Transverse colon (tissue), 4 donors: ENCODE measurements at regions not wholly inside any gene's neighbourhood (a gene's known extent, or its start where the extent isn't known, plus 50 kb on each side); places are given as distances from the start of the nearest gene placed in this dataset.

Experiments used
- DNase-seq: peaks from one replicate; pipeline ENCODE4 v3.0.0-alpha.2; 2019
- H3K27ac ChIP-seq, 4 donors: fragments of 200-600 bp; sonication (generic); 2 replicates each; pipeline ENCODE4 v1.5.1; 2016 to 2018; ENCODE audit warnings: inconsistent platforms in 4 of 4
- H3K27me3 ChIP-seq: fragments of 200-600 bp; sonication (generic); 2 replicates; pipeline ENCODE4 v1.5.1; 2017; ENCODE audit warnings: inconsistent platforms
- H3K36me3 ChIP-seq, 4 donors: fragments of 200-600 bp; sonication (generic); 2 replicates each; pipeline ENCODE4 v1.5.1; 2017 to 2019; ENCODE audit warnings: inconsistent platforms in 4 of 4
- H3K4me1 ChIP-seq, 4 donors: fragments of 200-600 bp; sonication (generic); 2 replicates each; pipeline ENCODE4 v1.5.1; 2017 to 2020; ENCODE audit warnings: inconsistent platforms in 4 of 4
- H3K4me3 ChIP-seq, 4 donors: fragments of 200-600 bp; sonication (generic); 1 replicate in 1 of 4; 2 replicates in 3 of 4; pipeline versions ENCODE4 v1.5.1 to v1.6.1; 2017 to 2019; ENCODE audit warnings: inconsistent platforms in 4 of 4
- H3K9me3 ChIP-seq, 2 donors: fragments of 200-600 bp; sonication (generic); 2 replicates each; pipeline ENCODE4 v1.5.1; 2017 to 2019; ENCODE audit warnings: inconsistent platforms in 2 of 2
- EP300 ChIP-seq: sonication (generic); formaldehyde crosslinking; IDR thresholded peaks from one replicate; pipeline ENCODE4 v1.6.1; 2017; ENCODE audit warnings: antibody characterized with exemption, low read depth
- POLR2A ChIP-seq: fragments of 450-650 bp; IDR thresholded peaks from one replicate; pipeline ENCODE4 v1.6.1; 2016; ENCODE audit warnings: antibody characterized with exemption, mild to moderate bottlenecking, moderate library complexity
- POLR2AphosphoS5 ChIP-seq, 3 donors: sonication (generic); formaldehyde crosslinking; IDR thresholded peaks; one replicate each; pipeline ENCODE4 v1.6.1; 2016; ENCODE audit warnings: antibody characterized with exemption in 3 of 3
- WGBS, 2 donors: methylation state at CpG; one replicate each; pipeline ENCODE4 v1.1.5; 2018; ENCODE audit warnings: low coverage in 1 of 2; 5-methylcytosine and 5-hydroxymethylcytosine counted together
- in situ Hi-C, 4 donors: fragments of 200-750 bp; cut with MboI; loops; one replicate each; pipeline versions ENCODE4 v1.15.0 to v1.15.1; 2017; ENCODE audit warnings: low sequenced_read_pairs in 3 of 4, low pct_ligation_motif_present in 1 of 4, low pct_unique_long_range_greater_than_20kb in 1 of 4
- intact Hi-C: fragments of 100-400 bp; cut with DNase I; formaldehyde crosslinking; loops from one replicate; pipeline ENCODE4 v1.15.1; 2023; ENCODE audit warnings: low total_unique reads
- TF ChIP-seq, protein P1 (sequence below), 5 experiments: fragments of 200-600 bp in 3 of 5; fragments of 450-650 bp in 2 of 5; sonication (generic) in 3 of 5; IDR thresholded peaks; 1 replicate in 2 of 5; 2 replicates in 3 of 5; pipeline ENCODE4 v1.5.1; 2016 to 2017; ENCODE audit warnings: antibody characterized with exemption in 5 of 5, inconsistent platforms in 3 of 5, mild to moderate bottlenecking in 2 of 5, moderate library complexity in 1 of 5

DNA sequence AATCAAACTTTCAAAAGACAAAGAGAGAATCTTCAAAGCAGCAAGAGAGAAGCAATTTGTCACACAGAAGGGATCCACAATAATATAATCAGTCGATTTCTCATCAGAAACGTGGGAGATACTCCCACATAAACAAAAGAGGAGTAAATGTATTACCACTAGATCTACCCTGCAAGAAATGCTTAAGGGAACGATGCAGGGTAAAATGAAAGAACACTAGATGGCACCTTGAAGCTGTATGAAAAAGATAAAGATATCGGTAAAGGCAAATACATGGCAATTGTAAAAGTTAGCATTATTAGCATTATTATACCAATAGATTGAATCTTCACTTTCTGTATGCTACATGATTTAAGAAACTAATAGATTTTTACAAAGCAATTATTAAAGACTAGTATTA, 677.0 kb downstream of the SUCLG1 start:
- intact Hi-C loops (no loop called here), in situ Hi-C loops (no loop called here)
- no peaks in the 10 kb centered on the region for H3K4me1 ChIP-seq
- no peaks in the 10 kb centered on the region for H3K27me3 ChIP-seq
- TF ChIP-seq POLR2A, result no peak
- TF ChIP-seq, protein P1, sequence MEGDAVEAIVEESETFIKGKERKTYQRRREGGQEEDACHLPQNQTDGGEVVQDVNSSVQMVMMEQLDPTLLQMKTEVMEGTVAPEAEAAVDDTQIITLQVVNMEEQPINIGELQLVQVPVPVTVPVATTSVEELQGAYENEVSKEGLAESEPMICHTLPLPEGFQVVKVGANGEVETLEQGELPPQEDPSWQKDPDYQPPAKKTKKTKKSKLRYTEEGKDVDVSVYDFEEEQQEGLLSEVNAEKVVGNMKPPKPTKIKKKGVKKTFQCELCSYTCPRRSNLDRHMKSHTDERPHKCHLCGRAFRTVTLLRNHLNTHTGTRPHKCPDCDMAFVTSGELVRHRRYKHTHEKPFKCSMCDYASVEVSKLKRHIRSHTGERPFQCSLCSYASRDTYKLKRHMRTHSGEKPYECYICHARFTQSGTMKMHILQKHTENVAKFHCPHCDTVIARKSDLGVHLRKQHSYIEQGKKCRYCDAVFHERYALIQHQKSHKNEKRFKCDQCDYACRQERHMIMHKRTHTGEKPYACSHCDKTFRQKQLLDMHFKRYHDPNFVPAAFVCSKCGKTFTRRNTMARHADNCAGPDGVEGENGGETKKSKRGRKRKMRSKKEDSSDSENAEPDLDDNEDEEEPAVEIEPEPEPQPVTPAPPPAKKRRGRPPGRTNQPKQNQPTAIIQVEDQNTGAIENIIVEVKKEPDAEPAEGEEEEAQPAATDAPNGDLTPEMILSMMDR (IDR thresholded peaks at IDR 0.05), result no peak
- no peak for TF ChIP-seq POLR2AphosphoS5 (IDR thresholded peaks at IDR 0.05)
- TF ChIP-seq EP300, result no peak
- no peaks in the 10 kb centered on the region for H3K36me3 ChIP-seq
- DNase-seq, result no peak
- no peaks in the 10 kb centered on the region for H3K9me3 ChIP-seq
- WGBS, 2 donors, result 56 to 69% methylated on average over 2 to 4 of the region's 4 CpGs
- H3K27ac ChIP-seq, result no peak overlapping the region
- H3K4me3 ChIP-seq, result no peak overlapping the region

DNA sequence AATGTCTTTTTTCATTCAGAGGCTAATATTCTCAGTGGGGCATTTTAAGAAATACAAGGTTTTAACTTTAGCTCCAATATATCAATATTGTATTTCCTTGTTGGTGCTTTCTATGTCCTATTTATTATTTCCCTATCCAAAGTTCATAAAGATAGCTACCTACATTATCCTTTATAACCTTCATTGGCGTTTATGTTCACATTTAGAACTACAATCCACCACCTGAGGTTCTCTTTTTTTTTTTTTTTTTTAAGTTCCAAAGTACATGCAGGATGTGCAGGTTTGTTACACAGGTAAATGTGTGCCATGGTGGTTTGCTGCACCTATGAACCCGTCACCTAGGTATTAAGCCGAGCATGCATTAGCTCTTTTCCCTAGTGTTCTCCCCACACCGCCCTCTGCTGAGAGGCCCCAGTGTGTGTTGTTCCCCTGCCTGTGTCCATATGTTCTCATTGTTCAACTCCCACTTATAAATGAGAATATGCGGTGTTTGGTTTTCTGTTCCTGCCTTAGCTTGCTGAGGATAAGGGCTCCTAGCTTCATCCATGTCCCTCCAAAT, 694.6 kb downstream of the SUCLG1 start:
- H3K4me3 ChIP-seq, result no peak overlapping the region
- in situ Hi-C loops (no loop called here), intact Hi-C loops (no loop called here)
- peak; percentile 23 for DNase-seq
- no peaks in the 10 kb centered on the region for H3K27me3 ChIP-seq
- WGBS, 2 donors, result 38 to 60% methylated on average over 1 to 5 of the region's 5 CpGs
- TF ChIP-seq EP300 (no peak), POLR2AphosphoS5 (IDR thresholded peaks at IDR 0.05) (no peak), POLR2A (no peak)
- TF ChIP-seq, protein P1 (IDR thresholded peaks at IDR 0.05), result no peak
- no peaks in the 10 kb centered on the region for H3K36me3 ChIP-seq
- H3K27ac ChIP-seq, result peak overlapping the region in 2 of 4 donors; percentile 29 to 58
- peaks cover 15 to 25% of the 10 kb centered on the region in 2 donors for H3K9me3 ChIP-seq
- H3K4me1 ChIP-seq, result peaks cover 0 to 5% (median 1%) of the 10 kb centered on the region in 4 donors

DNA sequence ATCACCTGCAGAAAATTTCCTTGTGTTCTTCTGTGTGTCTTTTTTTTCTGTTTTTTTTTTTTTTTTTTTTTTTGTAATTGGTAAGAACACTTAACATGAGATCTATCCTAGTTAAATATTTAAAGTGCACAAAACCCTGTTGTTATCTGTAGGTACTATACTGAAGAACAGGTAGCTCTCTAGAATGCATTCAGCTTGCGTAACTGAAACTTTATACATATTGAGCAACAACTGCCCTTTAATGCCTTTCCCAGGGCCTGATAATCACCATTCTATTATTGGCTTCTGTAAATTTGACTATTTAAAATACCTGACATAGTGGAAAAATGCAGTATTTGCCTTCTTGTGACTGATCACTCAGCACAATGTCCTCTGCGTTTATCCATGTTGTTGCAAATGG, 701.8 kb downstream of the SUCLG1 start:
- Histone ChIP-seq H3K4me1 (no peaks in the 10 kb centered on the region), H3K27ac (no peak overlapping the region), H3K4me3 (no peak overlapping the region), H3K27me3 (no peaks in the 10 kb centered on the region), H3K9me3 (peaks cover 15 to 21% of the 10 kb centered on the region in 2 donors), H3K36me3 (no peaks in the 10 kb centered on the region)
- WGBS, 2 donors, result 76 to 78% methylated on average over 2 of the region's 2 CpGs
- DNase-seq, result no peak
- intact Hi-C loops, result no loop called here
- TF ChIP-seq EP300, result no peak
- TF ChIP-seq, protein P1 (IDR thresholded peaks at IDR 0.05), result no peak
- TF ChIP-seq POLR2A, result no peak
- TF ChIP-seq POLR2AphosphoS5 (IDR thresholded peaks at IDR 0.05), result no peak
- in situ Hi-C loops, result no loop called here

DNA sequence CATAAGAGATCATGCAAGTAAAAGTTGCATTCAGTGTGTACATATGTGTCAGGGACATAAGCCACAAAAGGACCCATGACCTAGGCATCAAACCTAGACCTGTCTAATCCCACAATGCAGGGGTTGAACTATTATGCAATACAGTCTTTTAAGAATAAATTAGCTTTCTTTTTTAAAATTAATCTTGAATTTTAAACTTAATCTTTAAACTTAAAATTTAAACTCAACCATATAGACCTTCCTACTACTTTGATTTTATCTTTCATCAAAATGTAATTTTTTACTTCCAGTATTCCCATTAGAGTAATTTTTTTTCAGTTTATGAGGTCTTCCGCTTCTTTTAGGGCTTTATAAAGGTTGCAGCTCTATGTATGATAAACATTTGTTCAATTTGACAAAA, 702.9 kb downstream of the SUCLG1 start:
- Histone ChIP-seq H3K9me3 (peaks cover 10 to 16% of the 10 kb centered on the region in 2 donors), H3K4me3 (no peak overlapping the region), H3K36me3 (no peaks in the 10 kb centered on the region), H3K27ac (no peak overlapping the region), H3K4me1 (no peaks in the 10 kb centered on the region), H3K27me3 (no peaks in the 10 kb centered on the region)
- intact Hi-C loops (no loop called here), in situ Hi-C loops (no loop called here)
- DNase-seq, result no peak
- 67 to 85% methylated on average over 1 of the region's 1 CpG for WGBS, 2 donors
- TF ChIP-seq EP300 (no peak), POLR2A (no peak), POLR2AphosphoS5 (IDR thresholded peaks at IDR 0.05) (no peak)
- TF ChIP-seq, protein P1 (IDR thresholded peaks at IDR 0.05), result no peak
